Ishikawa (cell line): ENCODE measurements at regions not wholly inside any gene's neighbourhood (a gene's known extent, or its start where the extent isn't known, plus 50 kb on each side); places are given as distances from the start of the nearest gene placed in this dataset.

Experiments
- CEBPB ChIP-seq: IDR thresholded peaks from 2 replicates; pipeline ENCODE4 v1.6.1; 2012
- CREB1 ChIP-seq: IDR thresholded peaks from 2 replicates; pipeline ENCODE4 v1.6.1; 2012; ENCODE audit warnings: low read depth
- EGR1 ChIP-seq: IDR thresholded peaks from 2 replicates; pipeline ENCODE4 v1.6.1; 2012
- EP300 ChIP-seq: IDR thresholded peaks from 2 replicates; pipeline ENCODE4 v1.6.1; 2012; ENCODE audit warnings: borderline replicate concordance
- FOXM1 ChIP-seq: IDR thresholded peaks from 2 replicates; pipeline ENCODE4 v1.6.1; 2012; ENCODE audit warnings: low read depth, borderline replicate concordance
- MAX ChIP-seq: IDR thresholded peaks from 2 replicates; pipeline ENCODE4 v1.6.1; 2012
- NFIC ChIP-seq: IDR thresholded peaks from 2 replicates; pipeline ENCODE4 v1.6.1; 2012
- RAD21 ChIP-seq: IDR thresholded peaks from 2 replicates; pipeline ENCODE4 v1.6.1; 2012; ENCODE audit warnings: low read depth
- REST ChIP-seq: IDR thresholded peaks from 2 replicates; pipeline ENCODE4 v1.6.1; 2012; ENCODE audit warnings: low read depth, mild to moderate bottlenecking
- TAF1 ChIP-seq: IDR thresholded peaks from 2 replicates; pipeline ENCODE4 v1.6.1; 2012; ENCODE audit warnings: low read depth, mild to moderate bottlenecking
- TCF12 ChIP-seq: IDR thresholded peaks from 2 replicates; pipeline ENCODE4 v1.6.1; 2012; ENCODE audit warnings: low read depth
- TEAD4 ChIP-seq: IDR thresholded peaks from 2 replicates; pipeline ENCODE4 v1.6.1; 2012
- USF1 ChIP-seq: IDR thresholded peaks from 2 replicates; pipeline ENCODE4 v1.6.1; 2012
- YY1 ChIP-seq: IDR thresholded peaks from 2 replicates; pipeline ENCODE4 v1.6.1; 2012; ENCODE audit warnings: low read depth
- ZBTB7A ChIP-seq: IDR thresholded peaks from 2 replicates; pipeline ENCODE4 v1.6.1; 2012; ENCODE audit warnings: low read depth

- no peak for TF ChIP-seq USF1
- no peak for TF ChIP-seq TAF1
These were observed 66.1 kb upstream of the VEGFC start for GRCh38 chr4:176858839-176859238.

GRCh38 chr4:176864238-176864637, 71.5 kb upstream of the VEGFC start:
- TF ChIP-seq CEBPB (no peak), FOXM1 (no peak), YY1 (no peak), TAF1 (no peak), TCF12 (no peak), REST (no peak), EGR1 (no peak), EP300 (no peak)

GRCh38 chr4:176868676-176869075, 76.0 kb upstream of the VEGFC start:
- TF ChIP-seq RAD21 (no peak), EP300 (no peak), EGR1 (no peak), YY1 (no peak), USF1 (no peak), ZBTB7A (no peak)

- no peak for TF ChIP-seq USF1
- no peak for TF ChIP-seq YY1
- no peak for TF ChIP-seq TCF12
- TF ChIP-seq EGR1, result no peak
- no peak for TF ChIP-seq ZBTB7A
- TF ChIP-seq EP300, result no peak
- no peak for TF ChIP-seq RAD21
- no peak for TF ChIP-seq TEAD4
- no peak for TF ChIP-seq TAF1
- no peak for TF ChIP-seq REST
- TF ChIP-seq CEBPB, result no peak
- TF ChIP-seq FOXM1, result no peak
- no peak for TF ChIP-seq NFIC
- TF ChIP-seq MAX, result no peak
- no peak for TF ChIP-seq CREB1
These were observed 79.7 kb upstream of the VEGFC start for GRCh38 chr4:176872461-176872860.

- TF ChIP-seq TAF1 (no peak), TCF12 (no peak), NFIC (no peak), YY1 (no peak), REST (no peak), CEBPB (no peak), RAD21 (no peak), EP300 (no peak), CREB1 (no peak), TEAD4 (no peak), USF1 (no peak)
These were observed 82.2 kb upstream of the VEGFC start for GRCh38 chr4:176874721-176875445.
